ENCODE measurements at regions not wholly inside any gene's neighbourhood (a gene's known extent, or its start where the extent isn't known, plus 50 kb on each side); places are given as distances from the start of the nearest gene placed in this dataset.

DNA sequence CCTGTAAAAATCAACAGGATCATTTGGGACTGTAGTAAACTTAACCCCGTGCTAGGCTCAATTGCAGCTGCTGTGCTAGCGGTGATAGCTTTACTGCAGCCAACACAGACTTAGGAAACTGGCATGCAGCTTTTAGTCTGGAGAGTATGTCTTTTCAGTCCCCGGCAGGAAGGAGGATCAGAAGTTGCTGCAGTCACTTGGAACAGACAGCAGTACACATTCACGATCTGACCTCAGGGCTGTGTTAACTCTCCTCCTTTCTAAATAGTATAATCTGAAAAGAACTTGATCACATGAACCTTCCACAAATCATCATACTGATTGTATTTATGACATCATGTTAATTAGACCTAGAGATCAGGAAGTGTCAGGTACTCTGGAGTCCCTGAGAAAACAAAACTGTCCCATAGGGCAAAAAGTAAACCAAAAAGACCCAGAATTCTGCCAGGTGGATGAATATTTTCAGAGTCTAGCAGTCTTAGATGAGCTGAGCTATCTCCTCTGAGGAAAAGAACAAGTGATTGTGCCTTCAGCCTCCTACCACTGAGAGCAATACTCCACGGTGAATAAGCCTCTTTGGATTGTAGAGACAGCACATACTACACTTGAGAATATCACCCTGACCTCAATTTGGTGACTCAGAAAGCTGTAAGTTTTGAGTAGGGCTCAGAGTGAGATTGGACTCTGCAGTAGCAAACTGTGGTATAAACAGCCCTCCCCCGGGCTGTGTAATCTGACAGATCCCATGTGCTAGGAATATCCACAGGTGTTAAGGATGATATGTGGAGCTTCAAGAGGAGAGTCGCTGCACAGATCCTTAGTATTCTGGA is 181.0 kb upstream of the GPR12 start:
- Histone ChIP-seq H3K4me2 (ENCODE audit: insufficient read depth, low read length, poor library complexity, severe bottlenecking) (no peak overlapping the region), H2AFZ (ENCODE audit: low read length) (no peak overlapping the region), H3K4ac (ENCODE audit: low read length) (no peak overlapping the region), H2BK12ac (ENCODE audit: low read length) (no peak overlapping the region), H4K91ac (ENCODE audit: low read depth, low read length, poor library complexity) (no peak overlapping the region), H2AK5ac (ENCODE audit: low read depth, low read length) (no peak overlapping the region), H2BK120ac (ENCODE audit: low read depth, low read length) (no peak overlapping the region), H3K9me3 (replicated peaks in 1 of 2; ENCODE audit: control insufficient read depth in 2 of 2, insufficient read depth in 1 of 2, low read depth in 1 of 2, low read length in 2 of 2) (no peaks in the 10 kb centered on the region), H3K23ac (ENCODE audit: low read depth, low read length, poor library complexity) (no peak overlapping the region), H3K18ac (ENCODE audit: low read length) (no peak overlapping the region), H3K9ac (ENCODE audit: low read depth, low read length, poor library complexity) (no peak overlapping the region), H2BK5ac (ENCODE audit: low read length) (no peak overlapping the region), H3K36me3 (replicated peaks in 1 of 2; ENCODE audit: control insufficient read depth in 2 of 2, insufficient read depth in 2 of 2, low read length in 2 of 2) (no peaks in the 10 kb centered on the region), H3K79me1 (ENCODE audit: low read depth, low read length) (no peaks in the 10 kb centered on the region), H3K4me3 (ENCODE audit: low read length in 2 of 2) (no peak overlapping the region), H3K27me3 (ENCODE audit: control insufficient read depth in 3 of 3, insufficient read depth in 3 of 3, low read depth in 1 of 3, low read length in 3 of 3) (peaks cover 0 to 12% (median 0%) of the 10 kb centered on the region in 3 experiments), H4K8ac (ENCODE audit: low read depth, low read length) (no peak overlapping the region), H3K4me1 (ENCODE audit: control insufficient read depth in 2 of 2, insufficient read depth in 1 of 2, low read depth in 1 of 2, low read length in 2 of 2) (no peaks in the 10 kb centered on the region), H3K14ac (ENCODE audit: low read length) (no peak overlapping the region), H2BK15ac (ENCODE audit: low read length) (no peak overlapping the region), H3K27ac (replicated peaks; ENCODE audit: low read length) (no peak overlapping the region)
- DNase-seq (ENCODE audit: low spot score) = no peak
- no CpG with 5 or more reads among the region's 7 CpGs for WGBS, 2 donors (ENCODE audit: extremely low coverage in 2 of 2, insufficient read length in 2 of 2, insufficient replicate concordance in 1 of 2)

DNA sequence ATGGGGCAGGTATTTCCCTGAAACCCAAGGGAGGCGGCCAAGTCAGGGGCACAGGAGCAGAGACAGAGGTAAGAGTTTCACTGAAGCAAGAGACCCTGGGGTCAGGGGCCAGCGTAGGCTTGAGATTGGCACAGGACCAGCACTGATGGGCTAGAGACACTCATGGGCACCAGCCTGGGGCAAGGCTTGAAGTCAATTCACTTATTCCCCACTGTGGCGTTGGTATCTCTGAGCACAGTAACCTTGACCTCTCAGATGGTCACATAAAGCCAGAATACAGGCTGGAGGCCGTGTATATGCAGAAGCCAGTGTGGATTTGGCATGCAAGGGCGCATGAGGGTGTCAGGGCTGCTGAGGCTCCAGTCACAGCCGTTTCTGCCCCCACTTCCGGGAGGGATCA is 173.5 kb upstream of the GPR12 start:
- Histone ChIP-seq H3K9me3 (replicated peaks in 1 of 2; ENCODE audit: control insufficient read depth in 2 of 2, insufficient read depth in 1 of 2, low read depth in 1 of 2, low read length in 2 of 2) (no peaks in the 10 kb centered on the region), H3K9ac (ENCODE audit: low read depth, low read length, poor library complexity) (no peak overlapping the region), H3K14ac (ENCODE audit: low read length) (no peak overlapping the region), H2BK120ac (ENCODE audit: low read depth, low read length) (no peak overlapping the region), H2AK5ac (ENCODE audit: low read depth, low read length) (no peak overlapping the region), H3K4me2 (ENCODE audit: insufficient read depth, low read length, poor library complexity, severe bottlenecking) (no peak overlapping the region), H3K79me1 (ENCODE audit: low read depth, low read length) (no peaks in the 10 kb centered on the region), H2AFZ (ENCODE audit: low read length) (no peak overlapping the region), H3K27me3 (ENCODE audit: control insufficient read depth in 3 of 3, insufficient read depth in 3 of 3, low read depth in 1 of 3, low read length in 3 of 3) (no peaks in the 10 kb centered on the region), H3K4ac (ENCODE audit: low read length) (no peak overlapping the region), H2BK15ac (ENCODE audit: low read length) (no peak overlapping the region), H3K18ac (ENCODE audit: low read length) (no peak overlapping the region), H4K91ac (ENCODE audit: low read depth, low read length, poor library complexity) (no peak overlapping the region), H2BK5ac (ENCODE audit: low read length) (no peak overlapping the region), H3K4me1 (ENCODE audit: control insufficient read depth in 2 of 2, insufficient read depth in 1 of 2, low read depth in 1 of 2, low read length in 2 of 2) (no peaks in the 10 kb centered on the region), H3K27ac (replicated peaks; ENCODE audit: low read length) (no peak overlapping the region), H3K4me3 (ENCODE audit: low read length in 2 of 2) (no peak overlapping the region), H3K23ac (ENCODE audit: low read depth, low read length, poor library complexity) (no peak overlapping the region), H2BK12ac (ENCODE audit: low read length) (no peak overlapping the region), H4K8ac (ENCODE audit: low read depth, low read length) (no peak overlapping the region), H3K36me3 (replicated peaks in 1 of 2; ENCODE audit: control insufficient read depth in 2 of 2, insufficient read depth in 2 of 2, low read length in 2 of 2) (no peaks in the 10 kb centered on the region)
- WGBS, 2 donors (ENCODE audit: extremely low coverage in 2 of 2, insufficient read length in 2 of 2, insufficient replicate concordance in 1 of 2) = no CpG with 5 or more reads among the region's 7 CpGs
- no peak for DNase-seq (ENCODE audit: low spot score)

DNA sequence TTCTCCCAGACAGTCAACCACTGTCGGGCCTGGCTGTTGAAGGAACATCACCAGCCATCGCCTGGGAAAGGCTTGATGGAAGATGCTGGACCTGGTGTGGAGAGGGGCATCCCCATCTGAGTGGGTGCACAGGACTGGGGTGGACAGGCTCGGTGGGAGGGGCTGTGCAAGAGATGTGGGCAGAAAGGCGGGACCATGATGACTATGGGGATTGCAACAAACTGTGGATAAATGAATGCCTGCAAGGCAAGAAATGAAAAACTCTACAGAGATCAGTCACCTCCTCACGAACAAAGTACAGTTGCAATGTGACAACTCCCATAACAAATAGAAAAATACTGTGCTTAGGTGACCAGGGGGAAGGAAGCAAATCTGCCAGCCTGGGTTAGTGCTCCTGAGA is 171.9 kb upstream of the GPR12 start:
- no peak overlapping the region for H3K14ac ChIP-seq (ENCODE audit: low read length)
- no peak overlapping the region for H2BK5ac ChIP-seq (ENCODE audit: low read length)
- H2AFZ ChIP-seq (ENCODE audit: low read length) = no peak overlapping the region
- no peak overlapping the region for H3K23ac ChIP-seq (ENCODE audit: low read depth, low read length, poor library complexity)
- WGBS, 2 donors (ENCODE audit: extremely low coverage in 2 of 2, insufficient read length in 2 of 2, insufficient replicate concordance in 1 of 2) = no CpG with 5 or more reads among the region's 5 CpGs
- no peak overlapping the region for H3K9ac ChIP-seq (ENCODE audit: low read depth, low read length, poor library complexity)
- H3K4ac ChIP-seq (ENCODE audit: low read length) = no peak overlapping the region
- H3K4me2 ChIP-seq (ENCODE audit: insufficient read depth, low read length, poor library complexity, severe bottlenecking) = no peak overlapping the region
- H3K9me3 ChIP-seq (replicated peaks in 1 of 2; ENCODE audit: control insufficient read depth in 2 of 2, insufficient read depth in 1 of 2, low read depth in 1 of 2, low read length in 2 of 2) = no peaks in the 10 kb centered on the region
- H3K18ac ChIP-seq (ENCODE audit: low read length) = no peak overlapping the region
- peaks cover 0 to under 1% (median 0%) of the 10 kb centered on the region in 3 experiments for H3K27me3 ChIP-seq (ENCODE audit: control insufficient read depth in 3 of 3, insufficient read depth in 3 of 3, low read depth in 1 of 3, low read length in 3 of 3)
- no peak overlapping the region for H2BK12ac ChIP-seq (ENCODE audit: low read length)
- no peaks in the 10 kb centered on the region for H3K79me1 ChIP-seq (ENCODE audit: low read depth, low read length)
- H2AK5ac ChIP-seq (ENCODE audit: low read depth, low read length) = no peak overlapping the region
- no peak for DNase-seq (ENCODE audit: low spot score)
- no peaks in the 10 kb centered on the region for H3K4me1 ChIP-seq (ENCODE audit: control insufficient read depth in 2 of 2, insufficient read depth in 1 of 2, low read depth in 1 of 2, low read length in 2 of 2)
- no peak overlapping the region for H3K4me3 ChIP-seq (ENCODE audit: low read length in 2 of 2)
- H2BK15ac ChIP-seq (ENCODE audit: low read length) = no peak overlapping the region
- H3K27ac ChIP-seq (replicated peaks; ENCODE audit: low read length) = no peak overlapping the region
- no peak overlapping the region for H2BK120ac ChIP-seq (ENCODE audit: low read depth, low read length)
- no peak overlapping the region for H4K91ac ChIP-seq (ENCODE audit: low read depth, low read length, poor library complexity)
- no peaks in the 10 kb centered on the region for H3K36me3 ChIP-seq (replicated peaks in 1 of 2; ENCODE audit: control insufficient read depth in 2 of 2, insufficient read depth in 2 of 2, low read length in 2 of 2)
- H4K8ac ChIP-seq (ENCODE audit: low read depth, low read length) = no peak overlapping the region

DNA sequence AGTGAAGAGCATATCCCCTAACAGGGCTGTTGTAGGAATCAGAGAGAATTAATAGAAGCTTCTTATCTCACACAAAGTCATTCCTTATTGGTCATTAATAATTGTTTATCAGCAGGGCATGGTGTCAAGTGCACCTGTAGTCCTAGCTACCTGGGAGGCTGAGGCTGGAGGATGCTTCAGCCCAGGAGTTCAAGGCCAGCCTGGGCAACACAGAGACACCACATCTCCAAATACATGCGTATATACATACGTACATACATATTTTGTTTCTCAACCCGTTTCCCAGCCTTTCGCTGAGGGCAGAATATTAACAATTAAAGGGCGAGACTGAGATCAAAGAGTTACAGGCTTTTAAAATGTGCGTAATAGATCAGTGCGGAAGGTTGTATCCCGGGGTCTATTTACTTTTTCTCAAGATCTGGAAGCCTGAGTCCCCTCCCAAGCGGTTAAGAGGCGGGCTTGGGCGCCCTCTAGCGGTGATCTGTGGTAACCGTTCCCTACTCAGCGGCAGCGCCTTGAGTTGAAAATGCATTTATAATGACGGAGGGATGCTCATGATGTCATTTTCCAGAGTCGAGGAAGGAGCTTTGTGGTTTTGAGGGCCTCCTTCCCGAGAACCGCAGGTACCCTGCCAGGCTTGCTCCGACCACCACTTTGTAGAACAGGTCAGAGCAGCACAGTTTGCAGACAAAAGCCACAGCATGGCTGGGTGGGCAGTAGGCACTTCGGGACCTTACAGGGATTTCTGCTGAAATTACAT is 169.6 kb upstream of the GPR12 start:
- Histone ChIP-seq H3K79me1 (ENCODE audit: low read depth, low read length) (no peaks in the 10 kb centered on the region), H3K18ac (ENCODE audit: low read length) (no peak overlapping the region), H2AFZ (ENCODE audit: low read length) (peak overlapping the region; percentile 82), H3K4me1 (ENCODE audit: control insufficient read depth in 2 of 2, insufficient read depth in 1 of 2, low read depth in 1 of 2, low read length in 2 of 2) (no peaks in the 10 kb centered on the region), H3K4me3 (ENCODE audit: low read length in 2 of 2) (peak overlapping the region in 1 of 2 donors; percentile 56), H3K27ac (replicated peaks; ENCODE audit: low read length) (no peak overlapping the region), H2BK5ac (ENCODE audit: low read length) (no peak overlapping the region), H2BK120ac (ENCODE audit: low read depth, low read length) (no peak overlapping the region), H2AK5ac (ENCODE audit: low read depth, low read length) (no peak overlapping the region), H3K23ac (ENCODE audit: low read depth, low read length, poor library complexity) (no peak overlapping the region), H3K27me3 (ENCODE audit: control insufficient read depth in 3 of 3, insufficient read depth in 3 of 3, low read depth in 1 of 3, low read length in 3 of 3) (peaks cover 0 to 6% (median 0%) of the 10 kb centered on the region in 3 experiments), H3K9ac (ENCODE audit: low read depth, low read length, poor library complexity) (no peak overlapping the region), H3K9me3 (replicated peaks in 1 of 2; ENCODE audit: control insufficient read depth in 2 of 2, insufficient read depth in 1 of 2, low read depth in 1 of 2, low read length in 2 of 2) (no peaks in the 10 kb centered on the region), H3K4me2 (ENCODE audit: insufficient read depth, low read length, poor library complexity, severe bottlenecking) (peak overlapping the region; percentile 29), H3K4ac (ENCODE audit: low read length) (no peak overlapping the region), H4K91ac (ENCODE audit: low read depth, low read length, poor library complexity) (no peak overlapping the region), H2BK12ac (ENCODE audit: low read length) (no peak overlapping the region), H4K8ac (ENCODE audit: low read depth, low read length) (no peak overlapping the region), H3K14ac (ENCODE audit: low read length) (no peak overlapping the region), H3K36me3 (replicated peaks in 1 of 2; ENCODE audit: control insufficient read depth in 2 of 2, insufficient read depth in 2 of 2, low read length in 2 of 2) (no peaks in the 10 kb centered on the region), H2BK15ac (ENCODE audit: low read length) (no peak overlapping the region)
- peak; percentile 78 for DNase-seq (ENCODE audit: low spot score)
- no CpG with 5 or more reads among the region's 21 CpGs for WGBS, 2 donors (ENCODE audit: extremely low coverage in 2 of 2, insufficient read length in 2 of 2, insufficient replicate concordance in 1 of 2)

All from neuronal stem cell (in vitro differentiated cells).